ENCODE measurements at regions not wholly inside any gene's neighbourhood (a gene's known extent, or its start where the extent isn't known, plus 50 kb on each side); places are given as distances from the start of the nearest gene placed in this dataset.

GRCh38 chr2:192410319-192410718 lies 215.6 kb upstream of the TMEFF2 start:
- CTCF ChIA-PET: no interaction called here
- H3K27ac Mint-ChIP-seq: no peak overlapping the region

GRCh38 chr2:192407692-192408091 lies 213.0 kb upstream of the TMEFF2 start:
- no peaks in the 10 kb centered on the region for H3K4me1 Mint-ChIP-seq
- no peak overlapping the region for H3K4me2 ChIP-seq (replicated peaks; ENCODE audit: low read depth, low read length, poor library complexity, severe bottlenecking)
- POLR2A ChIA-PET: no interaction called here
- DNase-seq: no peak
- H3K79me2 ChIP-seq (ENCODE audit: control insufficient read depth, insufficient read depth, low read length): no peaks in the 10 kb centered on the region
- H3K27me3 ChIP-seq (replicated peaks in 1 of 4; ENCODE audit: control extremely low read depth in 1 of 4, control insufficient read depth in 3 of 4, insufficient read depth in 4 of 4, low read length in 3 of 4): no peaks in the 10 kb centered on the region
- ATAC-seq (ENCODE audit: low read depth): no peak
- 92% methylated on average over 2 of the region's 5 CpGs for WGBS (ENCODE audit: insufficient coverage)
- no peaks in the 10 kb centered on the region for H3K9me3 Mint-ChIP-seq (ENCODE audit: insufficient read depth)
- no peak overlapping the region for H3K4me3 Mint-ChIP-seq
- no peak overlapping the region for H3K27ac ChIP-seq (ENCODE audit: low read length in 2 of 2)
- TF ChIP-seq CTCF (IDR thresholded peaks at IDR 0.05) (no peak), EZH2 (IDR thresholded peaks at IDR 0.05; ENCODE audit: borderline replicate concordance, insufficient read depth, low read depth, low read length, poor library complexity, severe bottlenecking) (no peak)
- H3K36me3 ChIP-seq (replicated peaks in 1 of 2; ENCODE audit: control extremely low read depth in 1 of 2, control insufficient read depth in 1 of 2, extremely low read depth in 1 of 2, insufficient read depth in 2 of 2, low read length in 1 of 2): no peaks in the 10 kb centered on the region
- H3K9me3 ChIP-seq (ENCODE audit: control extremely low read depth in 1 of 3, control insufficient read depth in 2 of 3, insufficient read depth in 1 of 3, low read length in 2 of 3): no peaks in the 10 kb centered on the region
- no peak overlapping the region for H3K27ac Mint-ChIP-seq
- CTCF ChIA-PET: no interaction called here
- H3K4me1 ChIP-seq (ENCODE audit: control insufficient read depth in 2 of 2, insufficient read depth in 2 of 2, low read length in 2 of 2): no peaks in the 10 kb centered on the region
- intact Hi-C loops (cut with micrococcal nuclease): no loop called here
- H2AFZ ChIP-seq (ENCODE audit: insufficient read depth, low read depth, low read length, poor library complexity, severe bottlenecking): no peak overlapping the region
- no peaks in the 10 kb centered on the region for H4K20me1 ChIP-seq (ENCODE audit: control insufficient read depth, insufficient read depth, low read length, poor library complexity, severe bottlenecking)
- no peaks in the 10 kb centered on the region for H3K27me3 Mint-ChIP-seq
- no peak overlapping the region for H3K4me3 ChIP-seq (ENCODE audit: control extremely low read depth in 1 of 5, extremely low read depth in 1 of 5, insufficient read depth in 1 of 5, low read depth in 2 of 5, low read length in 4 of 5)
- no peak overlapping the region for H3K9ac ChIP-seq (ENCODE audit: low read length)

More at GRCh38 chr2:192410319-192410718, 215.6 kb upstream of the TMEFF2 start:
- Mint-ChIP-seq H3K4me3 (no peak overlapping the region), H3K27me3 (no peaks in the 10 kb centered on the region), H3K9me3 (ENCODE audit: insufficient read depth) (no peaks in the 10 kb centered on the region), H3K4me1 (no peaks in the 10 kb centered on the region)
- no peaks in the 10 kb centered on the region for H4K20me1 ChIP-seq (ENCODE audit: control insufficient read depth, insufficient read depth, low read length, poor library complexity, severe bottlenecking)
- no peaks in the 10 kb centered on the region for H3K27me3 ChIP-seq (replicated peaks in 1 of 4; ENCODE audit: control extremely low read depth in 1 of 4, control insufficient read depth in 3 of 4, insufficient read depth in 4 of 4, low read length in 3 of 4)
- H3K9ac ChIP-seq (ENCODE audit: low read length): no peak overlapping the region
- H2AFZ ChIP-seq (ENCODE audit: insufficient read depth, low read depth, low read length, poor library complexity, severe bottlenecking): no peak overlapping the region
- ATAC-seq (ENCODE audit: low read depth): no peak
- intact Hi-C loops (cut with micrococcal nuclease): no loop called here
- no peak overlapping the region for H3K4me3 ChIP-seq (ENCODE audit: control extremely low read depth in 1 of 5, extremely low read depth in 1 of 5, insufficient read depth in 1 of 5, low read depth in 2 of 5, low read length in 4 of 5)
- no peaks in the 10 kb centered on the region for H3K4me1 ChIP-seq (ENCODE audit: control insufficient read depth in 2 of 2, insufficient read depth in 2 of 2, low read length in 2 of 2)
- DNase-seq: no peak
- no peak overlapping the region for H3K27ac ChIP-seq (ENCODE audit: low read length in 2 of 2)
- POLR2A ChIA-PET: no interaction called here
- no peak for TF ChIP-seq CTCF (IDR thresholded peaks at IDR 0.05)
- no peak for TF ChIP-seq EZH2 (IDR thresholded peaks at IDR 0.05; ENCODE audit: borderline replicate concordance, insufficient read depth, low read depth, low read length, poor library complexity, severe bottlenecking)
- H3K36me3 ChIP-seq (replicated peaks in 1 of 2; ENCODE audit: control extremely low read depth in 1 of 2, control insufficient read depth in 1 of 2, extremely low read depth in 1 of 2, insufficient read depth in 2 of 2, low read length in 1 of 2): no peaks in the 10 kb centered on the region
- peaks cover 0 to 14% (median 0%) of the 10 kb centered on the region in 3 donors for H3K9me3 ChIP-seq (ENCODE audit: control extremely low read depth in 1 of 3, control insufficient read depth in 2 of 3, insufficient read depth in 1 of 3, low read length in 2 of 3)
- no peaks in the 10 kb centered on the region for H3K79me2 ChIP-seq (ENCODE audit: control insufficient read depth, insufficient read depth, low read length)
- H3K4me2 ChIP-seq (replicated peaks; ENCODE audit: low read depth, low read length, poor library complexity, severe bottlenecking): no peak overlapping the region

Data from B cell (primary cell).